NT2/D1 (cell line): ENCODE measurements at regions not wholly inside any gene's neighbourhood (a gene's known extent, or its start where the extent isn't known, plus 50 kb on each side); places are given as distances from the start of the nearest gene placed in this dataset.
"Not testable (repeated sequence)": the region's sequence is repeated elsewhere in the genome, so short reads cannot be mapped to it uniquely, and the experiment has no call there.

Experiments used
- SUZ12 ChIP-seq: IDR thresholded peaks from 2 replicates; pipeline ENCODE4 v1.6.1; 2011; ENCODE audit not compliant: insufficient read length, insufficient read depth; ENCODE audit errors: extremely low read depth
- YY1 ChIP-seq: IDR thresholded peaks from 2 replicates; pipeline ENCODE4 v1.6.1; 2011; ENCODE audit not compliant: insufficient read length, insufficient read depth
- ZNF274 ChIP-seq: IDR thresholded peaks from 2 replicates; pipeline ENCODE4 v1.6.1; 2011; ENCODE audit warnings: mild to moderate bottlenecking, low read depth, low read length

GRCh38 chr12:131343436-131343835, 367.5 kb upstream of the SFSWAP start:
- TF ChIP-seq YY1, ZNF274, SUZ12: not testable (repeated sequence)
